Endometrium (tissue), 2 donors: ENCODE measurements at regions not wholly inside any gene's neighbourhood (a gene's known extent, or its start where the extent isn't known, plus 50 kb on each side); places are given as distances from the start of the nearest gene placed in this dataset.

Experiments
- FAIRE-seq: peaks from 2 replicates; lab custom pipeline; 2012; peaks lifted over from hg19 to GRCh38; lab: Jason Lieb, UNC
- donor health status: control.
- donor health status: control.

- FAIRE-seq = no peak
Measured at GRCh38 chr16:18055411-18055916, 281.1 kb downstream of the NPIPA8 start.

- no peak for FAIRE-seq
Measured at GRCh38 chr16:18050777-18051176, 285.8 kb downstream of the NPIPA8 start.

GRCh38 chr16:18050234-18050633 is 286.3 kb downstream of the NPIPA8 start:
- FAIRE-seq = no peak

- no peak for FAIRE-seq
Measured at GRCh38 chr16:18049547-18050133, 286.9 kb downstream of the NPIPA8 start.

GRCh38 chr16:18048853-18049546 is 287.5 kb downstream of the NPIPA8 start:
- FAIRE-seq = no peak

- FAIRE-seq = no peak
Measured at GRCh38 chr16:18047761-18048160, 288.8 kb downstream of the NPIPA8 start.

GRCh38 chr16:18045356-18045755 is 291.2 kb downstream of the NPIPA8 start:
- FAIRE-seq = no peak

- FAIRE-seq = no peak
Measured at GRCh38 chr16:18041864-18042834, 294.4 kb downstream of the NPIPA8 start.

GRCh38 chr16:18039931-18040330 is 296.6 kb downstream of the NPIPA8 start:
- no peak for FAIRE-seq

GRCh38 chr16:18037051-18037450 is 299.5 kb downstream of the NPIPA8 start:
- FAIRE-seq = no peak

GRCh38 chr16:18024611-18025010 is 311.9 kb downstream of the NPIPA8 start:
- no peak for FAIRE-seq

- FAIRE-seq = no peak
Measured at GRCh38 chr16:18018376-18018775, 318.2 kb downstream of the NPIPA8 start.

GRCh38 chr16:18013863-18014262 is 322.7 kb downstream of the NPIPA8 start:
- no peak for FAIRE-seq

GRCh38 chr16:18008356-18008755 is 328.2 kb downstream of the NPIPA8 start:
- no peak for FAIRE-seq

- no peak for FAIRE-seq
Measured at GRCh38 chr16:18003033-18003432, 333.5 kb downstream of the NPIPA8 start.

- FAIRE-seq = no peak
Measured at GRCh38 chr16:17998996-17999395, 337.5 kb downstream of the NPIPA8 start.

GRCh38 chr16:17998550-17998949 is 338.0 kb downstream of the NPIPA8 start:
- FAIRE-seq = peak; percentile 58

GRCh38 chr16:17994027-17994426 is 342.5 kb downstream of the NPIPA8 start:
- no peak for FAIRE-seq

GRCh38 chr16:17992416-17992815 is 344.1 kb downstream of the NPIPA8 start:
- no peak for FAIRE-seq

- FAIRE-seq = no peak
Measured at GRCh38 chr16:17989255-17989654, 347.3 kb downstream of the NPIPA8 start.

GRCh38 chr16:17988839-17989238 is 347.7 kb downstream of the NPIPA8 start:
- no peak for FAIRE-seq

- FAIRE-seq = no peak
Measured at GRCh38 chr16:17986991-17987390, 349.5 kb downstream of the NPIPA8 start.

- no peak for FAIRE-seq
Measured at GRCh38 chr16:17984810-17985209, 351.7 kb downstream of the NPIPA8 start.
